ENCODE measurements at regions not wholly inside any gene's neighbourhood (a gene's known extent, or its start where the extent isn't known, plus 50 kb on each side); places are given as distances from the start of the nearest gene placed in this dataset.

- H3K4me2 ChIP-seq (ENCODE audit: control insufficient read depth, extremely low read depth, insufficient read depth, low read depth, low read length), result no peak overlapping the region
- no peaks in the 10 kb centered on the region for H3K79me2 ChIP-seq (ENCODE audit: control insufficient read depth, insufficient read depth, low read length)
- no peaks in the 10 kb centered on the region for H3K4me1 ChIP-seq (ENCODE audit: control insufficient read depth, extremely low read depth, insufficient read depth, low read length)
- TF ChIP-seq CTCF (optimal IDR thresholded peaks at IDR 0.05 in 1 of 3, IDR thresholded peaks at IDR 0.05 in 1 of 3, conservative IDR thresholded peaks at IDR 0.05 in 1 of 3; ENCODE audit: extremely low read depth in 1 of 3, insufficient read depth in 2 of 3, low read length in 3 of 3), result no peak
- no peak for TF ChIP-seq EZH2 (IDR thresholded peaks at IDR 0.05; ENCODE audit: low read length)
- DNase-seq (ENCODE audit: low read depth, low spot score) (no peak), FAIRE-seq (no peak)
- H3K9me1 ChIP-seq (ENCODE audit: control insufficient read depth, extremely low read depth, insufficient read depth, low read length), result no peaks in the 10 kb centered on the region
- no peaks in the 10 kb centered on the region for H4K20me1 ChIP-seq (ENCODE audit: control insufficient read depth, extremely low read depth, insufficient read depth, low read length)
- H3K27ac ChIP-seq (ENCODE audit: control insufficient read depth, insufficient read depth, low read length), result no peak overlapping the region
- H3K27me3 ChIP-seq (ENCODE audit: control insufficient read depth, extremely low read depth, insufficient read depth, low read length), result no peaks in the 10 kb centered on the region
- dilution Hi-C loops (cut with MboI; ENCODE audit: extremely low pct_ligation_motif_present, low sequenced_read_pairs), result no loop called here
- no peak overlapping the region for H3K4me3 ChIP-seq (ENCODE audit: control insufficient read depth in 2 of 3, extremely low read depth in 1 of 3, insufficient read depth in 2 of 3, low read depth in 1 of 3, low read length in 3 of 3)
- H3K9me3 ChIP-seq (ENCODE audit: control insufficient read depth, low read depth, low read length), result no peaks in the 10 kb centered on the region
- no peaks in the 10 kb centered on the region for H3K36me3 ChIP-seq (ENCODE audit: control insufficient read depth in 2 of 2, extremely low read depth in 1 of 2, insufficient read depth in 2 of 2, low read length in 2 of 2)
- no peak overlapping the region for H3K9ac ChIP-seq (ENCODE audit: control insufficient read depth, extremely low read depth, insufficient read depth, low read length)
- no peak overlapping the region for H2AFZ ChIP-seq (ENCODE audit: control insufficient read depth, low read length)
These were observed 667.4 kb upstream of the SEMA6A start for GRCh38 chr5:117242028-117242427.

- FAIRE-seq, result no peak
- DNase-seq (ENCODE audit: low read depth, low spot score), result no peak
- Histone ChIP-seq H3K36me3 (ENCODE audit: control insufficient read depth in 2 of 2, extremely low read depth in 1 of 2, insufficient read depth in 2 of 2, low read length in 2 of 2) (no peaks in the 10 kb centered on the region), H3K4me1 (ENCODE audit: control insufficient read depth, extremely low read depth, insufficient read depth, low read length) (no peaks in the 10 kb centered on the region), H3K9me1 (ENCODE audit: control insufficient read depth, extremely low read depth, insufficient read depth, low read length) (no peaks in the 10 kb centered on the region), H4K20me1 (ENCODE audit: control insufficient read depth, extremely low read depth, insufficient read depth, low read length) (no peaks in the 10 kb centered on the region), H3K9me3 (ENCODE audit: control insufficient read depth, low read depth, low read length) (no peaks in the 10 kb centered on the region), H3K9ac (ENCODE audit: control insufficient read depth, extremely low read depth, insufficient read depth, low read length) (no peak overlapping the region), H3K4me3 (ENCODE audit: control insufficient read depth in 2 of 3, extremely low read depth in 1 of 3, insufficient read depth in 2 of 3, low read depth in 1 of 3, low read length in 3 of 3) (no peak overlapping the region), H3K27me3 (ENCODE audit: control insufficient read depth, extremely low read depth, insufficient read depth, low read length) (no peaks in the 10 kb centered on the region), H3K27ac (ENCODE audit: control insufficient read depth, insufficient read depth, low read length) (no peak overlapping the region), H3K79me2 (ENCODE audit: control insufficient read depth, insufficient read depth, low read length) (no peaks in the 10 kb centered on the region), H3K4me2 (ENCODE audit: control insufficient read depth, extremely low read depth, insufficient read depth, low read depth, low read length) (no peak overlapping the region), H2AFZ (ENCODE audit: control insufficient read depth, low read length) (no peak overlapping the region)
- dilution Hi-C loops (cut with MboI; ENCODE audit: extremely low pct_ligation_motif_present, low sequenced_read_pairs), result no loop called here
- TF ChIP-seq EZH2 (IDR thresholded peaks at IDR 0.05; ENCODE audit: low read length) (no peak), CTCF (optimal IDR thresholded peaks at IDR 0.05 in 1 of 3, IDR thresholded peaks at IDR 0.05 in 1 of 3, conservative IDR thresholded peaks at IDR 0.05 in 1 of 3; ENCODE audit: extremely low read depth in 1 of 3, insufficient read depth in 2 of 3, low read length in 3 of 3) (no peak)
These were observed 662.3 kb upstream of the SEMA6A start for GRCh38 chr5:117236941-117237340.

Data from keratinocyte (primary cell).